Esophagus (tissue), 2 donors: ENCODE measurements at regions not wholly inside any gene's neighbourhood (a gene's known extent, or its start where the extent isn't known, plus 50 kb on each side); places are given as distances from the start of the nearest gene placed in this dataset.
"Not testable (repeated sequence)": the region's sequence is repeated elsewhere in the genome, so short reads cannot be mapped to it uniquely, and the experiment has no call there.

Experiments used
- H3K27ac ChIP-seq, 2 donors: one replicate each; pipeline ENCODE4 v1.5.1; 2013; ENCODE audit warnings: low read depth in 2 of 2, mild to moderate bottlenecking in 2 of 2, inconsistent platforms in 1 of 2, low read length in 1 of 2, moderate library complexity in 1 of 2
- H3K27me3 ChIP-seq, 2 donors: one replicate each; pipeline ENCODE4 v1.6.1; 2013; ENCODE audit warnings: low read length in 2 of 2, control low read depth in 1 of 2, mild to moderate bottlenecking in 1 of 2; ENCODE audit not compliant: insufficient read depth in 2 of 2, control insufficient read depth in 1 of 2
- H3K36me3 ChIP-seq, 2 donors: one replicate each; pipeline ENCODE4 v1.6.1; 2013; ENCODE audit warnings: low read length in 1 of 2; ENCODE audit not compliant: control insufficient read depth in 2 of 2, insufficient read depth in 2 of 2
- H3K4me1 ChIP-seq, 2 donors: one replicate each; pipeline ENCODE4 v1.6.1; 2013; ENCODE audit warnings: low read length in 1 of 2; ENCODE audit not compliant: control insufficient read depth in 2 of 2, insufficient read depth in 2 of 2
- H3K4me3 ChIP-seq, 2 donors: one replicate each; pipeline ENCODE4 v1.5.1; 2013; ENCODE audit warnings: low read length in 2 of 2, mild to moderate bottlenecking in 2 of 2, low read depth in 1 of 2, moderate library complexity in 1 of 2
- H3K9me3 ChIP-seq, 2 donors: one replicate each; pipeline ENCODE4 v1.6.1; 2013; ENCODE audit warnings: mild to moderate bottlenecking in 2 of 2, low read depth in 1 of 2, low read length in 1 of 2, moderate library complexity in 1 of 2; ENCODE audit not compliant: control insufficient read depth in 2 of 2, insufficient read depth in 1 of 2
- WGBS, 2 donors: extraction: QIAGEN DNeasy Blood & Tissue Kit; methylation state at CpG; one replicate each; pipeline ENCODE4 v1.1.7; 2013; 5-methylcytosine and 5-hydroxymethylcytosine counted together
- donor health status: healthy with polysubstance abuse.
- donor health status: Bipolar disorder and iron deficiency.

DNA sequence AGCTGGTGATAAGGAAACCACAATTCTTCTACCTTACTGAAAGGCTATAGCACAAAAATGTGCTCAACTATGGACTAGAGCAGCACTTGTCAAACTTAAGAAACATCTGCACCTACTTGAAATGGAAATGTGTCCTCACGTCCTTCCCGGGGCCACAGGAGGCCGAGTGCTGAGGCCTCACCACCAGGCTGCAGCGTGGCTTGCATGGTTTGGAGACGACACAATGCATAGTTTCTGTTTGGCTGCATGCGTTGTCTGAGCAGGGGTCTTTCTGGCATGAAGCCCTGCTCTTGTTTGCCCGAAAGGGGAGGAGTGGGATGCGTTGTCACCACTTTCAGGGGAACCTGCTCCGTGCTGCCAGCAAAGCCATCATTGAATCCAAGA is 228.8 kb downstream of the TTLL2 start:
- H3K27ac ChIP-seq: no peak overlapping the region
- WGBS, 2 donors: 94 to 95% methylated on average over 9 of the region's 9 CpGs
- H3K4me3 ChIP-seq: no peak overlapping the region
- no peaks in the 10 kb centered on the region for H3K27me3 ChIP-seq
- H3K4me1 ChIP-seq: peaks cover 0 to 3% of the 10 kb centered on the region in 2 donors
- no peaks in the 10 kb centered on the region for H3K36me3 ChIP-seq
- peaks cover 0 to 3% of the 10 kb centered on the region in 2 donors for H3K9me3 ChIP-seq

DNA sequence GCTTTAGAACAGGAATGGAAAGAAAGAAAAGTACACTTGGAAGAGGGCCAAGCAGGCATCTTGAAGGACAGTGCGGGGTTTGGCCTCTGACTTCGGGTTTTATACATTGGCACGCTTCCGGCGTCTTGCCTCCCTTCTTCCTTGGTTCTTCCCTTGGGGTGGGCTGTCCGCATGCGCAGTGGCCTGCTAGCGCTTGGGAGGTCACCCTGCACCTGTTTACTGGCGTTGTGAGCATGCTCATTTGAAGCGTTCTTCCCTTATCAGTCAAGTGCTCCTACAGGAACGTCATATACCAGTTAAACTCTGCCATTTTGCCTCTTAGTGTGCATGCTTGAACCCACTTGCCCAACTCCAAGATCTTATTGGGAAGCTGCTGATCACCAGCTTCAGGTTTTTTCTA is 230.0 kb downstream of the TTLL2 start:
- no peaks in the 10 kb centered on the region for H3K27me3 ChIP-seq
- peaks cover 0 to 3% of the 10 kb centered on the region in 2 donors for H3K4me1 ChIP-seq
- no peaks in the 10 kb centered on the region for H3K36me3 ChIP-seq
- H3K27ac ChIP-seq: no peak overlapping the region
- H3K9me3 ChIP-seq: peaks cover 0 to 3% of the 10 kb centered on the region in 2 donors
- H3K4me3 ChIP-seq: no peak overlapping the region
- WGBS, 2 donors: 91% methylated on average over 11 of the region's 11 CpGs

DNA sequence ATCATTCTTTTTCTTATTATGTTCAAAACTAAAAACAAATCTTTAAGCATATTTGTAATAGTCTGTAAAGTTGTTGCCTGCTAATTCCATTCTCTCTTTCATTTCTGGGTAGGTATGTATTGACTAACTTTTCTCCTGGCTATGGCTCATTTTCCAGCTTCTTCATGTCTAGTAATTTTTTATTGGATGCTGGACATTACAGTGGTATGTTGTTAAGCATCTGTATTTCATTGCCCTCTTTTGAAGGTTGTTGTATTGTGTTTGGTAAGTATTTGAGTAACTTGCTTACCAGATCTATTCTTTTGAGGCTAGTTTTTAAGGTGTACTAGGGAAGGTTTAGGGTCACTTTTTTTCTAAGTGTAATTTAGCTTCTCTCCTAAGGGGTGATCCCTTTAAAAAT is 230.9 kb downstream of the TTLL2 start:
- no peak overlapping the region for H3K4me3 ChIP-seq
- no peaks in the 10 kb centered on the region for H3K36me3 ChIP-seq
- H3K9me3 ChIP-seq: peaks cover 0 to 3% of the 10 kb centered on the region in 2 donors
- peaks cover 0 to 2% of the 10 kb centered on the region in 2 donors for H3K4me1 ChIP-seq
- no peaks in the 10 kb centered on the region for H3K27me3 ChIP-seq
- no peak overlapping the region for H3K27ac ChIP-seq

DNA sequence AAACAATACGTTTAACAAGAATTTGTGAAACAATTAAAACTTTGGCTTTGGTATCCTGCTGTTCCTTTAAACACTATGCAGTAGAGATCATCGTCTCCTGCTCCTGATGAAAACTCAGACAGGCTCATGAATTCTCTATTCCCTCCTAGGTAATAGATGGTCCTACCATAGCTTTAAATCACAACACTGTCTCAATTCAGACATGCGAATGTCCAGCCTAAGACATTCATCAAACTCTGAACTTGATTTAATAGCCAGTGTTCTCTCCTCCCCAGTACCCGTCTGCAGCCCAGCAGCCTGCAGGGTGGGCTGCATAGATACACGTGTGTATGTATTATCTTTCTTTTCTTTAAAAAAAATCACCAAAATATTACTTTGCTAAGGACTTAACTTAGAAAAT is 232.8 kb downstream of the TTLL2 start:
- Histone ChIP-seq H3K4me3 (no peak overlapping the region), H3K27me3 (no peaks in the 10 kb centered on the region), H3K4me1 (no peaks in the 10 kb centered on the region), H3K27ac (no peak overlapping the region), H3K9me3 (peaks cover 0 to 3% of the 10 kb centered on the region in 2 donors), H3K36me3 (no peaks in the 10 kb centered on the region)
- 88 to 89% methylated on average over 5 of the region's 5 CpGs for WGBS, 2 donors

GRCh38 chr6:167558246-167559177 is 233.6 kb downstream of the TTLL2 start:
- peaks cover 0 to 3% of the 10 kb centered on the region in 2 donors for H3K9me3 ChIP-seq
- H3K4me3 ChIP-seq: no peak overlapping the region
- H3K27me3 ChIP-seq: no peaks in the 10 kb centered on the region
- no peaks in the 10 kb centered on the region for H3K36me3 ChIP-seq
- H3K4me1 ChIP-seq: no peaks in the 10 kb centered on the region
- 77 to 81% methylated on average over 14 of the region's 14 CpGs for WGBS, 2 donors
- no peak overlapping the region for H3K27ac ChIP-seq

DNA sequence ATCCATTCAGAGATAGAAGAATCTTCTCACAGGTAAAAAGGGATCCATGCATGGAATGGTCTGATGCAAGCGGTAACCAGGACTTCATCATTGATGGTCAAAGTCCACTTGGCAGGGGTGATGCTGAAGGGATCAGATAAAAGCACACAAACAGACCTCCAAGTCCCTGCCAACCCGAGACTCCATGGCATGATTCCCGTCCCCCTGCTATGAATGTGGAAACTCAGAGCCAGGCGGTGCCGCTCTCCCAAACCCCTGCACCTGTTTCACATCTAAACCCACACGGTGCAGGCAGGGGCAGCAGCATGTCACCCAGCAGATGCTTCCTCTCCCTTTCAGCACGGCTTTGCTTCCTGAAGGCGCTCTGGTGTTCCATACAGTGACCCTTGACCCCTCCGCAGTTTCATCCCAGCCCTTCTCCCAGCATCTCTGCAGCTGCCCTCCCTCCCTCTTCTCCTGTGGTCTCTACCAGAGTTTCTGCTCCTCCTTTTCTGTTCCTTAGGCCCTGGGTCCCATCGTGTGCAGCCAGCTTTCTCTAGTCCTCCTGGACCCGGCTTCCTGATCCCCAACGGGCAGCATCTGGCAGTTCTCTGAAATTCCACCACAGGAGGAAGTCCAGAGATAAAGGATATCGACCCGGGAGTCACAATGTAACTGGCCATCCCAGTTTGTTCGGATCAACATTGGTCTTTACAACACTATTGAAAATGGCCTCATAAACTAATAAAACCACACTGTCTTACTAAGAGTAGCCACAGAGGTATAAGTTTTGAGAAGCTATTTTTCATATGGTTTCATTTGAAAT is 235.0 kb downstream of the TTLL2 start:
- no peaks in the 10 kb centered on the region for H3K4me1 ChIP-seq
- WGBS, 2 donors: 65 to 78% methylated on average over 15 of the region's 15 CpGs
- H3K9me3 ChIP-seq: no peaks in the 10 kb centered on the region
- no peaks in the 10 kb centered on the region for H3K36me3 ChIP-seq
- no peaks in the 10 kb centered on the region for H3K27me3 ChIP-seq
- no peak overlapping the region for H3K27ac ChIP-seq
- no peak overlapping the region for H3K4me3 ChIP-seq

GRCh38 chr6:167560673-167561569 is 236.0 kb downstream of the TTLL2 start:
- H3K4me3 ChIP-seq: no peak overlapping the region
- H3K27ac ChIP-seq: no peak overlapping the region
- no peaks in the 10 kb centered on the region for H3K27me3 ChIP-seq
- H3K4me1 ChIP-seq: no peaks in the 10 kb centered on the region
- 88 to 89% methylated on average over 13 of the region's 13 CpGs for WGBS, 2 donors
- H3K9me3 ChIP-seq: no peaks in the 10 kb centered on the region
- H3K36me3 ChIP-seq: no peaks in the 10 kb centered on the region

GRCh38 chr6:167562862-167563261 is 238.0 kb downstream of the TTLL2 start:
- not testable (repeated sequence) for H3K36me3 ChIP-seq, H3K4me3 ChIP-seq, H3K9me3 ChIP-seq, H3K4me1 ChIP-seq, H3K27ac ChIP-seq, H3K27me3 ChIP-seq
- WGBS, 2 donors: 73 to 87% methylated on average over 6 of the region's 6 CpGs
